ENCODE measurements at regions not wholly inside any gene's neighbourhood (a gene's known extent, or its start where the extent isn't known, plus 50 kb on each side); places are given as distances from the start of the nearest gene placed in this dataset.

GRCh38 chr12:131533139-131533538, 177.8 kb upstream of the SFSWAP start:
- DNase-seq: no peak
- no peaks in the 10 kb centered on the region for H4K20me1 ChIP-seq (ENCODE audit: insufficient read depth, low read length)
- no peak overlapping the region for H3K4me2 ChIP-seq (ENCODE audit: low read depth, low read length)
- H3K56ac ChIP-seq (ENCODE audit: extremely low read depth, insufficient read depth, low read length): no peak overlapping the region
- no peak overlapping the region for H2AK9ac ChIP-seq (replicated peaks; ENCODE audit: low read depth, low read length, poor library complexity)
- H2BK120ac ChIP-seq (ENCODE audit: low read depth, low read length): no peak overlapping the region
- no peak overlapping the region for H3K4ac ChIP-seq (ENCODE audit: low read depth, low read length)
- dilution Hi-C loops (cut with HindIII; ENCODE audit: low sequenced_read_pairs, unreplicated experiment) (no loop called here), in situ Hi-C loops (cut with MboI; ENCODE audit: low sequenced_read_pairs) (no loop called here), intact Hi-C loops (cut with micrococcal nuclease) (no loop called here)
- H3K9me1 ChIP-seq (ENCODE audit: insufficient read depth, low read length): no peaks in the 10 kb centered on the region
- CTCF ChIA-PET: no interaction called here
- H2AFZ ChIP-seq (replicated peaks; ENCODE audit: low read length, poor library complexity): no peak overlapping the region
- no peaks in the 10 kb centered on the region for H3K27me3 ChIP-seq (ENCODE audit: control insufficient read depth, insufficient read depth, low read length)
- no peak overlapping the region for H3K4me3 ChIP-seq (ENCODE audit: insufficient read depth, low read depth, low read length)
- WGBS, 2 experiments (ENCODE audit: extremely low coverage in 2 of 2, insufficient read length in 1 of 2): no CpG with 5 or more reads among the region's 12 CpGs
- H2BK5ac ChIP-seq (ENCODE audit: low read depth, low read length, poor library complexity, severe bottlenecking): no peak overlapping the region
- no TSS peak for BruUV-seq (replicated peaks)
- no peak overlapping the region for H4K5ac ChIP-seq (ENCODE audit: low read depth, low read length)
- no peak overlapping the region for H3K27ac ChIP-seq (ENCODE audit: insufficient read depth, low read length)
- no peak overlapping the region for H2BK20ac ChIP-seq (ENCODE audit: low read depth, low read length)
- no peak for ATAC-seq (ENCODE audit: low read depth)
- H3K18ac ChIP-seq (ENCODE audit: low read depth, low read length): no peak overlapping the region
- POLR2A ChIA-PET (ENCODE audit: unreplicated experiment): no interaction called here
- H3K36me3 ChIP-seq (ENCODE audit: control insufficient read depth, insufficient read depth, low read length): no peaks in the 10 kb centered on the region
- H3K14ac ChIP-seq (replicated peaks; ENCODE audit: low read depth, low read length): no peak overlapping the region
- H3K9me3 ChIP-seq (ENCODE audit: control insufficient read depth, insufficient read depth, low read length): peaks cover 34% of the 10 kb centered on the region
- H2AK5ac ChIP-seq (ENCODE audit: low read depth, low read length): no peak overlapping the region
- H2BK15ac ChIP-seq (ENCODE audit: low read depth, low read length): no peak overlapping the region
- TF ChIP-seq RFX5 (IDR thresholded peaks at IDR 0.05; ENCODE audit: low read depth, low read length) (no peak), MXI1 (IDR thresholded peaks at IDR 0.05; ENCODE audit: borderline replicate concordance, low read depth, low read length) (no peak), BHLHE40 (IDR thresholded peaks at IDR 0.05; ENCODE audit: low read depth, low read length) (no peak), FOS (IDR thresholded peaks at IDR 0.05; ENCODE audit: low read depth, low read length) (no peak), RCOR1 (IDR thresholded peaks at IDR 0.05; ENCODE audit: insufficient replicate concordance, low read length) (no peak), CEBPB (IDR thresholded peaks at IDR 0.05; ENCODE audit: low read depth, low read length) (no peak), NFE2L2 (IDR thresholded peaks at IDR 0.05; ENCODE audit: low read depth, low read length) (no peak), SMC3 (IDR thresholded peaks at IDR 0.05; ENCODE audit: low read depth, low read length) (no peak), ELK1 (IDR thresholded peaks at IDR 0.05; ENCODE audit: borderline replicate concordance, low read depth, low read length) (no peak), RAD21 (IDR thresholded peaks at IDR 0.05; ENCODE audit: low read length) (no peak), CTCF (conservative IDR thresholded peaks at IDR 0.05; ENCODE audit: low read depth, low read length) (no peak), USF2 (IDR thresholded peaks at IDR 0.05; ENCODE audit: low read depth, low read length) (no peak)
- no peak overlapping the region for H3K9ac ChIP-seq (ENCODE audit: low read depth, low read length)
- no peaks in the 10 kb centered on the region for H3K79me1 ChIP-seq (ENCODE audit: low read depth in 1 of 2, low read length in 2 of 2)
- no peak overlapping the region for H3K23ac ChIP-seq (ENCODE audit: low read depth, low read length)
- no peak overlapping the region for H4K91ac ChIP-seq (ENCODE audit: insufficient read depth, low read depth, low read length)
- no peak overlapping the region for H4K8ac ChIP-seq (ENCODE audit: low read depth in 2 of 2, low read length in 2 of 2)
- no peaks in the 10 kb centered on the region for H3K4me1 ChIP-seq (ENCODE audit: control insufficient read depth, insufficient read depth, low read length)

All from IMR-90 (cell line).